Left kidney (tissue), 1 donor: ENCODE measurements at regions not wholly inside any gene's neighbourhood (a gene's known extent, or its start where the extent isn't known, plus 50 kb on each side); places are given as distances from the start of the nearest gene placed in this dataset.
"Not testable (repeated sequence)": the region's sequence is repeated elsewhere in the genome, so short reads cannot be mapped to it uniquely, and the experiment has no call there.

ENCODE experiments used
- DNase-seq: peaks from one replicate; pipeline ENCODE4 v3.0.0-alpha.2; 2013

DNA sequence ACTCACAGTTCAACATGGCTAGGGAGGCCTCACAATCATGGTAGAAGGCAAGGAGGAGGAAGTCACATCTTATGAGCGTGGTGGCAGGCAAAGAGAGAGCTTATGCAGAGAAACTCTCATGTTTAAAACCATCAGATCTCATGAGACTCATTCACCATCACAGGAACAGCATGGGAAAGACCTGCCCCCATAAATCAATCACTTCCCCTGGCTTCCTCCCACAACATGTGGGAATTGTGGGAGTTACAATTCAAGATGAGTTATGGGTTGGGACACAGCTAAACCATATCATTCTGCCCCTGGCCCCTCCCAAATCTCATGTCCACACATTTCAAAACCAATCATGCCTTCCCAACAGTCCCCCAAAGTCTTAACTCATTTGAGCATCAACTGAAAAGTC lies 268.8 kb upstream of the SPAG17 start:
- DNase-seq, result peak; percentile 22

GRCh38 chr1:118445156-118445555 lies 260.1 kb upstream of the SPAG17 start:
- no peak for DNase-seq

- DNase-seq, result no peak
Observed at GRCh38 chr1:118442214-118442613, 257.2 kb upstream of the SPAG17 start.

GRCh38 chr1:118437664-118438063 lies 252.6 kb upstream of the SPAG17 start:
- DNase-seq, result no peak

GRCh38 chr1:118429856-118430255 lies 244.8 kb upstream of the SPAG17 start:
- no peak for DNase-seq

- DNase-seq, result no peak
Observed at GRCh38 chr1:118421868-118422350, 236.9 kb upstream of the SPAG17 start.

DNA sequence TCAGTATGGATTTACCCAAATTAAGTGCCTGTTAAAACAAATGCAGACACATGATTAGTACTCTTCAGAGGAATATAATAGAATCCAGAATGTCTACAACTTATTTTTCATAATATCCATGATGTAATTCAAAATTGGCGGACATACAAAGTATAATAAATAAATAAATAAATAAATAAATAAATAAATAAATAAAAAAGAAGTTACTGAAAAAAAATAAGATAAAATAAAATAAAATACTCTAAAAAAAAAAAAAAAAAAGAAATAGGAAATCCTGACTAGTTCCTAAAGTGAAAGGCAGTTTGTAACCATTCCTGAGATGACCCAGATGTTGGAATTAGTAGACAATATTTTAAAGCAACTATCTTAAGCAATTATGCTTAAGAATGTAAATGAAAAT lies 219.0 kb upstream of the SPAG17 start:
- no peak for DNase-seq

DNA sequence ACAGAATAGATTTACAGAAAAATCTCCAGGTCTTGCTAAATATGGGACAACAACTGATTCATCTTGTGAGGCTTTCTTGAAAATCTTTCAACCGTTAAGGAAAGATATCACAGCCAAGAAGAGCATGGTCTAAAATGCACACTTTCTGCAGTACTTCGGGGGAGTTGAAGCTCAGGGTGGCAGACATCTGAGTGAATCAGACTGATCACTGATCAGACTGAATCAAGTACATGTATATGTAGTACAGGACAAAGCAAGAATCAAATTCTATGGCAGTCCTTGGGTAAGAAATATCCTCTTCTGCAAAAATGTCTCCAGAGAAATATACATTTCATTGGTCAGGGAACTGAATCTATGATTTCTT lies 212.4 kb upstream of the SPAG17 start:
- no peak for DNase-seq

DNA sequence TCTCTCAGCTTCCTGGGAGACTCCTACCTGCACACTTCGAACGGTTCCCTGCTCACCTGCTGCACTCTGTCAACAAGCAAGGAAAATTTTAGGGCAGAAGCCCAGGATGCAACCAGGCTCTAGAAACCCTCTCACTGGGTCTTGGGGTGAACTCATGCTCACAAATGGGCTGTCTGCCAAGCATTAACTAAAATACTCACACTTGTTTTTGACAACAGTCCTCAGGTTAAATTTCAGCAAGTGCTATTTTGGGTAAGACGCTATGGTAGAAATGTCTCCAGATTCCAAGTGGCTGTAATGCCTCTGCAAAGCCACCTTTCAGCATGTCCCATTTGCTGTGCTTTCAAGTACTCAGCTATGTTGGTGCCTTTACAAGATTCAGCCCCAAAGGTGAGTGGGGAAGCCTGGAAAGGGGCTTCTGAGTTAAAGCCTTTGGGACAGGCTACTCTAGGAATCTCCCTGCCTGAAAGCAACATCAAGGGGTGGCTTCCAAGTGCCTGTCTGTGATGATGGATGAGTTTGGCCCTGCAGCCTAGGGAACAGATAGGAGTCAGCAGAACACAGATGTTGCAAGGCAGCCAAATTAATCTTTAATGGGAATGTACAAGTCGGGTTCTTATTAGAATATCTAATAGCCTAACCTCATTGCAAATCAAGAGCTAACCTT lies 211.9 kb upstream of the SPAG17 start:
- no peak for DNase-seq

DNA sequence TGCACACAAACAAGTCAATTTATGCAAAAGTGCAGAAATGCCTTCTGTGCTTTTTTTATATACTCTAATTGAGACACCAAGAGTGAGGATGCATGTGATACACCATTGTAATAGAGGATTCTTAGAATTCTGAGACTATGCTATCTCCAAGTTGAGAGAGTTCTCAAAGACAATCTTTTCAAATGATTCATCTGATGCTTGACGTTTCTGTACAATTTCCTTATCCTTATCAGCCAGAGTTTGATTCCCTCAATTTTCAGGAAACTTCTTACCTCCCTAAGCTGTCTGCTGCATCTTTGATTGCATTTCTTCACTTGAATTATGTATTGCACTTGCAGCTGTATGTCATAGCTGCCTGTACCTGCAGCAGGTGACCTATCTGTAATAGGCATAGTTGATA lies 211.3 kb upstream of the SPAG17 start:
- no peak for DNase-seq

DNA sequence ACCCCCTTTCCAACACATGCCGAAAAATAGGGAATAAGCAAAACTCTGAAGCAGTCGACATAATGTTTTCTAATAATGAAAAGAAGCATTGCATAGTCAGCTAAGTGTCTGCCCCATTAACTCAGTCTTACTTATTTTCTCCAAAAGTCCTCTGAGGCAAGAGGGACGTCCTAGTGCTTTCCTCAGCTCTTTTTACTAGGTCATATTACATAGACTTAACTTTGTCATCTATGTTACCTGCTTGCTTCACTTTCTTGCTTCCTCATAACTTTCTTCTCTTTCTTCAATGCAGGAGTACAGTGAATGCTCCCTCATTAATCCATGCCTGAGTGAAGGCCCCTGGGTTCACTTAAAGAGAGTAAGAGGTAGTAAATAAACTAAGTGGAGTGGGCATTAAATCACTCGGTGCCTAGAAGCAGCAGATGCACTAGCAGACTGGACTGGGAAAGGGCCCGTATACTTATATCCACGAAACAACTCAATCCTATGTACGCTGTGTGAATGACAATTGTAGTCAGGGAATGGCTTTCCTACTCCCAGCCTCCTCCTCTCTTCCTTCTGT lies 210.5 kb upstream of the SPAG17 start:
- DNase-seq, result no peak

DNA sequence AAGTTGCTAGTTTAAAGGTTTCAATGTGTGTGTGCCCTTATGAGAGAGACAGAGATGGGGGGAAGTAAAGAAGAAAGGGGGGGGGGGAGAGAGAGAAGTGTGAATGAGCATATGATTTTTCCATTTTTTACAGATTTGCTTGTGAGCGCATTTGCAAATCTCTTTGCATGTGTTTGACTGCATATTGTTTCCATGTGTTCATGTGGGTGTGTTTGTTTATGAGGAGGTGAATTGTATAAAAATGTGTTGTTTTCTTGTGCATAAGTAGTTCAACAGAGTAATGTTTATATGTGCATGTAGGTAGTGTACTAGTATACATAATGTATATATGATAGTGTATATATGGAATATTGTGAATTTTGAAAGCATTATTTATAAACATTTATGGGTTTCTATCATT lies 205.9 kb upstream of the SPAG17 start:
- DNase-seq, result no peak

DNA sequence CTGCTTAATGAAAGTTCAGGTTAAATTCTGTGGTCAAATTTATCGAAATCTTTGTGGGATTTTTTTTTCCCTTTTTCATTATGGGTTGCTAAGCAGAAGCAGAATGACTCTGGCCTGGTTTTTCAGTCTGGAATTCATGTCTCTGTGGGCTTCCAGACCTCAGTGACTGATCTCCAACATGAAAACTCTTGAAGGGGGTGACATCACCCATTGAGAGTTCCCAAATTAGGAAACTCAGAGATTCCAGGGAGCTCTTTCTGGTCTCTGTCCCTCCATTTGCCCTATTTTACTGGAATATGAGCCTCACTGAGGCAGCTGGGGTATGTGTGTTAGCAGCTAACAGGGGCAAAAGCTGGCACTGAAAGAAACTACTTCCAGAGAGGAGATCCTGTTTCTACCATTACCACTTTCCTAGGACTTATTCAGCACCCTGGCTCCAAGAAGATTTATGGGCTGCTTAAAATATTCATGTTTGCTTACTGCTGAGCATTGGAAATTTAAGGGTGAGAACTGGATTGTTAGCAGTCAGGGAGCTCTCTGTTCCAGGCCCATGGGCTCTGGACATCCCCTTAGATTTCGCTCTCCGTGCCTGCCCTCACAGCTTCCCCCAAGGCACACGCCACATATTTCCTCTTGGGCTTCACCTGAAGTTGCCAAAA lies 203.4 kb upstream of the SPAG17 start:
- no peak for DNase-seq

DNA sequence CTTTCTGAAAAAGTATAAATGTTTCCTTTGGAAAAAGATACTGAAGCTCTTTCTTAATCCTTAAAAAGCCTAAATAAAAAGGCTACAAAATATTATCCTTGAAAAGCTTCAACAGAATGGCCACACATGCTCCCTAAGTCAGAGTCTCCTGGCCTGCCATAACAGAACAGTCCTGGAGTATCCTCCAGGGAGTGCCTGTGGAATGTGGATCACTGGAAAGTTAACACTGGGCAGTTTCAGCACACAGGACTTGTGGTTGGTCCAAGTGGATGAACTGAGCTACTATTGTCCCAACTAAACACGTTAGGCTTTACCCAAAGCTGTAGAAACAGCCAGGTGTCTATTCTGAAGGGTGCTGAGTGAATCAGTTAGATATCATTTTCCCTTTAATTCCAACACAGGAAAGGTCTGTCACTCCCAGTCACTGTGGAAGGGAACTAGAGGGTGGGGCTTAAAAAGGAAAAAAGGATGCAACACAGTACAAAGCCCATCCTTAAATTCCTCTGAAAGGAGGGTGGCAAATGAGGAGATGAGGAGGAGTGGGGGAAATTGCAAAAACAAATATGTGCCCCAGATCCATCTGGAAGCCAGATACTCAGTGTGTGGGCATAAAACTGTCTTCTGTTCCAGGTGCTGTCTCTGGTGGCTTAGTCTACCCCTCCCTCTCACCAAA lies 196.3 kb upstream of the SPAG17 start:
- no peak for DNase-seq

- not testable (repeated sequence) for DNase-seq
Observed at GRCh38 chr1:118377183-118377582, 192.2 kb upstream of the SPAG17 start.

DNA sequence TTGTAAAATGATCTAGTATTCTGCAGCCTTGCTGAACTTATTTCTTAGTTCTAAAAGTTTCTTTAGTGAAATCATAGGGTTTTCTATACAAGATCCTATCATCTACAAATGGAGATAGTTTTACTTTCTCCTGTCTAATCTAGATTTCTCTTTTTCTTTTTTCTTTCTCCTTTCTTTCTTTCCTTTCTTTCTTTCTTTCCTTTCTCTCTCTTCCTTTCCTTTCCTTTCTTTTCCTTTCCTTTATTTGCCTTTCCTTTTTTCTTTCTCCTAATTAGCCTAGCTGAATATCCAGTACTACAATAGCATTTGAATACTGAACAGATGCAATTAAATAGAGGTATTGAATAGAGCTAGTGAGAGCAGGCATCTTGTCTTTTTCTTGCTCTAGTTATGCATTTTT lies 186.6 kb upstream of the SPAG17 start:
- no peak for DNase-seq

GRCh38 chr1:118370861-118371260 lies 185.8 kb upstream of the SPAG17 start:
- DNase-seq, result no peak

GRCh38 chr1:118366286-118366685 lies 181.3 kb upstream of the SPAG17 start:
- no peak for DNase-seq

- DNase-seq, result no peak
Observed at GRCh38 chr1:118364882-118365281, 179.9 kb upstream of the SPAG17 start.

GRCh38 chr1:118363396-118363795 lies 178.4 kb upstream of the SPAG17 start:
- no peak for DNase-seq

GRCh38 chr1:118360817-118361216 lies 175.8 kb upstream of the SPAG17 start:
- no peak for DNase-seq

DNA sequence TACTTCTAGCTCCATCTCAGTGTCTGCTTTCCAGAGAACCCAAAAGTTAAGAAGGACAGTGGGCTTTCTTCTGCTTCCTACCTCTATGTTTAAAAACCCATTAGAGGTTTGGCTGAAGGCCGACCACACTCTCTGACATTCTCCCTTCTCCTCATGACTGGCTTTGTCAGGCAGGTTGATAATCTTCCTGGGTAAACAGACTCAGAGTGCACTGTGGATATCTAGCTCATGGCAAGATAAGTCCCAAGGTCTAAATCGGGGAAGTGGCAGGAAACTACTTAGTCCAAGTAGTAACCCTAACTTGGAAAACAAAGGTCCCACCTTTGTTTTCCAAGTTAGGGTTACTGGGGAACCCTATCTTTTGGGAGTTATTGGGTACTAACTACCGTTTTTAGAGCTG lies 161.9 kb upstream of the SPAG17 start:
- no peak for DNase-seq
